H4 (cell line): ENCODE measurements at regions not wholly inside any gene's neighbourhood (a gene's known extent, or its start where the extent isn't known, plus 50 kb on each side); places are given as distances from the start of the nearest gene placed in this dataset.

Experiments used
- DNase-seq: peaks from one replicate; pipeline ENCODE4 v3.0.0-alpha.2; 2015; ENCODE audit warnings: low spot score

- DNase-seq: no peak
These were observed 1192.7 kb downstream of the KCNT2 start for GRCh38 chr1:195415584-195415983.

DNA sequence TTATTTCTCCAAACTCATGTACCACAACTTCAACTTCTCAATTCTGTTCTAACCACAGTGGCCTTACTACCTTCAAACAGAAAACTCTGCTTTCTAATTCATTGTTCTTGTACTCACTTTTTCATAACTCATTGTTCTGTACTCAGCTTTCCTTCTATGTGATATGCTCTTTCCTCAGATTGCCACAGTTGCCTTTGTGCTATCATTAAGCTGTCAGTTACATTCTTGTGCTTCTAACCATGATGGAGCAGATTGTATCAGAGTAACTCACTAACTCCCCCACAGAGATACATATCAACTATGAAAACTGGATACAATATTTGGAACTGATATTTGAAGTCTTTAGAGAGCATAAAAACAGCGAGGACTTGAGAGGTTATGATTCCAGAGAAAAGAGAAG is 1213.7 kb downstream of the KCNT2 start:
- no peak for DNase-seq

GRCh38 chr1:195376190-195376589 is 1232.0 kb downstream of the KCNT2 start:
- peak; percentile 24 for DNase-seq

- no peak for DNase-seq
These were observed 1234.4 kb downstream of the KCNT2 start for GRCh38 chr1:195373856-195374255.

- DNase-seq: no peak
These were observed 1263.1 kb downstream of the KCNT2 start for GRCh38 chr1:195345149-195345548.

GRCh38 chr1:195337646-195338045 is 1270.6 kb downstream of the KCNT2 start:
- DNase-seq: no peak

DNA sequence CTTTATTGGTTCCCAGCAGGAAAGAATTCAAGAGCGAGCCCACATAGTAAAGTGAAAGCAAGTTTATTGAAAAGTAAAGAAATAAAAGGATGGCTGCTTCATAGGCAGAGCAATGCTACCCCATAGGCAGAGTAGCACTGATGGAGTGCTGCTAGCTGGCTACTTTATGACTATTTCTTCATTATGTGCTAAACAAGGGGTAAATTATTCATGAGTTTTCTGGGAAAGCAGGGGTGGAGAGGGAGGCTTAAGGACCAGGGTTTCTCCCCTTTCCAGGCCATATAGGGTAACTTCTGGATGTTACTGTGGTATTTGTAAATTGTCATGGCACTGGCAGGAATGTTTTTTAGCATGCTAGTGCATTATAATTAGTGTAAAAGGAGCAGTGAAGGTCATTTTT is 1271.4 kb downstream of the KCNT2 start:
- no peak for DNase-seq

DNA sequence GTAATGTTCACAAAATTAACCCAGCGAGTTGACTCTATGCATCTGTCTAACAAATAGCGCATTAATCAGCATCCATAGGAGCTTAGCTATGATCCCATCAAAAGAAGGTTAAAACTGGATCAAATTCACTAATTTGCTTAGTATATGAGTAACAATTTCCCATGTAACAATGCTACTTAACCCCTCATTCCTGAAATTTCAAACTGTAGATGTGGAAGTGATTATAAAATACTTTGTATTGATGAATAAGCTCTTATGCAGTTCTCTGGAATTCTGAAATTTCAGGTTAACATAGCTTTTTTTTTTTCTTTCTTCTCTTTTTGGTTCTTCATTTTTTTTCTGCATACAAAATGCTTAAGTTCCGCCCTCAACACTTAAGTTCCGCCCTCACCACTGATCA is 1272.7 kb downstream of the KCNT2 start:
- DNase-seq: no peak

DNA sequence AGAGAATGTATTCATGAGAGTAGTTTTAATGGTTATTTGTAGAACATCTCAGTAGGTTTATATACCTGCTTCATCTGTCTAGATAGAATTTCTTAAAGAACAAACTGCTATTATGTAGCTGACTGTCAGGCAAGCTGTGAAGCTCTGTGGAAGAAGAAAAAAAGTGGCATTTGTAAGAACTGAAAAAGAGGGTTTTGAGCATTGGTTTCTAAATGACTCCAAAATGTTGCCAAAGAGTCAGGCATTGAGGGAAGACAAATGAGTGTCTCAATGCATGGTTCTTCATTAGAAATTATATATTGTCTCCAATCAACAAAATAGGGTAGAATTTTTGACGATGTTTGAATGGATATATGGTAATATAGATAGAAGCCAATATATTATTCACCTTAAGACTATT is 1276.1 kb downstream of the KCNT2 start:
- no peak for DNase-seq

- no peak for DNase-seq
These were observed 1279.6 kb downstream of the KCNT2 start for GRCh38 chr1:195328681-195329080.

- DNase-seq: no peak
These were observed 1280.1 kb downstream of the KCNT2 start for GRCh38 chr1:195328102-195328501.

- DNase-seq: no peak
These were observed 1280.9 kb downstream of the KCNT2 start for GRCh38 chr1:195327361-195327760.

DNA sequence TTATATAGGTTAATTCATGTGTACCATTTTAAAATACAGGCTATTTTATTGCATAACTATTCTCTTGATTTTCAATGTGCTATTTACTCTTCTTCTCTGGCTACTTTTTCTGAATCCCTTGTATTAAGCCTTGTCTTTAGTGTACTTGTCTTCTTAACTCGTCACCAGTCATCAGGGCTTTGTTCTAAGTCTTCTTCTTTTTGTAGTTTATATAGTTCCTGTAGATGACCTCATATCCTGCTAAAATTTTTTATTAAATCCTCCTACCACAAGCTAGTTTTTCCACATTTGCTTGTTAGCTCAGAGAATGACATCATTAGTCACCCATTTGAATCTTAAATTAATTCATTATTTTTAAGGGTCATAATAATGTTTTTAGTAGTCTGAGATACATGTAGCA is 1281.9 kb downstream of the KCNT2 start:
- no peak for DNase-seq

DNA sequence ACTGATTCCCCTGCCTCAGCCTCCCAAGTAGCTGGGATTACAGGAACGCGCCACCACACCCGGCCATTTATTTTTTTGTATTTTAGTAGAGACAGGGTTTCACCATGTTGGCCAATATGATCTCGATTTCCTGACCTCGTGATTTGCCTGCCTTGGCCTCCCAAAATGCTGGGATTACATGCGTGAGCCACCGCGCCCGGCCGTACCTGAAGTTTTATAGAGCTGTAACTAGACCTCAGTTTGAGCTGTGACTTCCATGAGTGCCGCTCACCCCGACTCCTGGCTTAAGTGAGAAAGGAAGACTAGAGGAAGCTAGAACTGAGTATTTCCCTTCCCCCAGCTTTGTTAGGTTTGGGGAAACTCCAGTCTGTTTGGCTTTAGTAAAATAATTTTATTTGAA is 1283.1 kb downstream of the KCNT2 start:
- DNase-seq: no peak

GRCh38 chr1:195306281-195306680 is 1302.0 kb downstream of the KCNT2 start:
- DNase-seq: no peak

GRCh38 chr1:195294911-195295310 is 1313.3 kb downstream of the KCNT2 start:
- no peak for DNase-seq

- DNase-seq: no peak
These were observed 1329.6 kb downstream of the KCNT2 start for GRCh38 chr1:195278644-195279043.

DNA sequence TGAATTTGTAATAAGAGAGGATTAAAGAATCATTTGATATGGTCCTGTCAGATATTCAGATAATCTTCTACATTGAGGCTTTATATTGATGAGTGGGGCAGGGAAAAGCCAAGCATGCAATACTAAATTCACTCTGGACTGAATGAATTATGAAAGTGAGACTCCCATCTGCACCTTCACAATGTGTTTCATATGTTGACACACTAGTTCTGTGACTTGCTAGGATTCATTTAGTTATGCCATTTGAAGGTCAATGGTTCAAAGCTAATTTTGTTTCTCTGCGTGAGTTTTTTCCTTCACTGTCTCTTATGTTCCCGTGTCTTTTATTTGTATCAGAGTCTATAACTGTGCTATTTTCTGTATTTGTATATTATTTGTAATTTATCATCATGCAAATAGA is 1332.5 kb downstream of the KCNT2 start:
- no peak for DNase-seq

GRCh38 chr1:195251900-195252299 is 1356.3 kb downstream of the KCNT2 start:
- DNase-seq: no peak

DNA sequence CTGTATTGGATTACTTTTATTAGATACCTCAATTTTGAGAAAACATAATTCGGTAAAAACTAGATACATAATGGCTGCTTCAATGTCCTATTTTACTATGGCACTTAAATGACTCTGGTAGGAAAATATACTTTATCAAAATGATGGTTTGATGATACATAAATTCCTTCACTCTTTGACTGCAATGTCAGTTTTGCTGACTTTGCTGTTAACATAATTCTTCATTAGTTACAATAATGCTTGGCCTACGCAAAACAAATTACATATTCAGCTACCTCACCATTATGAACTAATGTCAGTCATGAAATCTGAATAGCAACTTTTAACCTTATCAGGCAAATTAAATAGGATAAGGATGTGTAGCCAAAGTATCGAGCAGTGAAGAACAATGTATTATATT is 1364.7 kb downstream of the KCNT2 start:
- no peak for DNase-seq

GRCh38 chr1:195241066-195241465 is 1367.2 kb downstream of the KCNT2 start:
- no peak for DNase-seq

- no peak for DNase-seq
These were observed 1369.9 kb downstream of the KCNT2 start for GRCh38 chr1:195238313-195238712.

- no peak for DNase-seq
These were observed 1371.0 kb downstream of the KCNT2 start for GRCh38 chr1:195236991-195237889.
